ENCODE measurements at regions not wholly inside any gene's neighbourhood (a gene's known extent, or its start where the extent isn't known, plus 50 kb on each side); places are given as distances from the start of the nearest gene placed in this dataset.

DNA sequence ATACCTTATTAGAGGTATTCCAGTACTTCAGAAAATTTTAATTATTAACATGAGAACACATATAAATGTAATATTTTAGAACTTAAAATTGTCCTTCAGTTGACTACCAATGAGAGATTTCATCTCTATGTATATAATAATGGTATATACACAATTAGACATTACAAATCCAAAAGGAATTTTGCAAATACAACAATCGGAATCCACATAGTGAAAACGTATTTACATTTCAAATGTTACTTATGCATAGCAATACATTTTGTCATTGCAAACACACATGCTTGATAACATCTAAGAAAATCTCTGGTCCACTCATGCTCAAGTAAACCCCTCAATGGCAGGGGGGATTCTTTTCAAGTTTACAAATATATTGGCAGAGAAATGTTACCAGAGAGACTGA, 2345.2 kb downstream of the PCDH9 start:
- no peak overlapping the region for H3K27ac ChIP-seq (ENCODE audit: low read depth in 1 of 2, low read length in 2 of 2)
- no peaks in the 10 kb centered on the region for H3K36me3 ChIP-seq (ENCODE audit: control insufficient read depth in 4 of 4, insufficient read depth in 3 of 4, low read depth in 1 of 4, low read length in 3 of 4)
- WGBS, result 56% methylated on average over 2 of the region's 2 CpGs
- H3K27me3 ChIP-seq (ENCODE audit: control insufficient read depth in 4 of 4, insufficient read depth in 4 of 4, low read length in 3 of 4), result no peaks in the 10 kb centered on the region
- no peak overlapping the region for H3K9ac ChIP-seq (ENCODE audit: low read depth in 1 of 2, low read length in 2 of 2)
- TF ChIP-seq NR2F2 (IDR thresholded peaks at IDR 0.05) (no peak), RAD21 (IDR thresholded peaks at IDR 0.05) (no peak), FOXA1 (IDR thresholded peaks at IDR 0.05) (no peak), SP1 (IDR thresholded peaks at IDR 0.05) (no peak), EGR1 (IDR thresholded peaks at IDR 0.05; ENCODE audit: low read depth in 2 of 2) (no peak), REST (IDR thresholded peaks at IDR 0.05) (no peak), HNF4A (conservative IDR thresholded peaks at IDR 0.05) (no peak), JUND (IDR thresholded peaks at IDR 0.05) (no peak), CTCF (IDR thresholded peaks at IDR 0.05; ENCODE audit: low read depth, low read length, missing input control) (no peak), RXRA (IDR thresholded peaks at IDR 0.05) (no peak)
- TF ChIP-seq, protein P1, sequence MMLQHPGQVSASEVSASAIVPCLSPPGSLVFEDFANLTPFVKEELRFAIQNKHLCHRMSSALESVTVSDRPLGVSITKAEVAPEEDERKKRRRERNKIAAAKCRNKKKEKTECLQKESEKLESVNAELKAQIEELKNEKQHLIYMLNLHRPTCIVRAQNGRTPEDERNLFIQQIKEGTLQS (IDR thresholded peaks at IDR 0.05), result no peak
- TF ChIP-seq, protein P2, sequence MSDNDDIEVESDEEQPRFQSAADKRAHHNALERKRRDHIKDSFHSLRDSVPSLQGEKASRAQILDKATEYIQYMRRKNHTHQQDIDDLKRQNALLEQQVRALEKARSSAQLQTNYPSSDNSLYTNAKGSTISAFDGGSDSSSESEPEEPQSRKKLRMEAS (IDR thresholded peaks at IDR 0.05), result no peak
- H3K9me3 ChIP-seq (ENCODE audit: control insufficient read depth in 4 of 4, low read length in 3 of 4), result no peaks in the 10 kb centered on the region
- no peaks in the 10 kb centered on the region for H3K4me1 ChIP-seq (ENCODE audit: control insufficient read depth in 4 of 4, insufficient read depth in 4 of 4, low read length in 3 of 4)
- no peak overlapping the region for H3K4me3 ChIP-seq (ENCODE audit: low read depth in 1 of 3, low read length in 3 of 3)
- no peak for DNase-seq (ENCODE audit: low spot score)

DNA sequence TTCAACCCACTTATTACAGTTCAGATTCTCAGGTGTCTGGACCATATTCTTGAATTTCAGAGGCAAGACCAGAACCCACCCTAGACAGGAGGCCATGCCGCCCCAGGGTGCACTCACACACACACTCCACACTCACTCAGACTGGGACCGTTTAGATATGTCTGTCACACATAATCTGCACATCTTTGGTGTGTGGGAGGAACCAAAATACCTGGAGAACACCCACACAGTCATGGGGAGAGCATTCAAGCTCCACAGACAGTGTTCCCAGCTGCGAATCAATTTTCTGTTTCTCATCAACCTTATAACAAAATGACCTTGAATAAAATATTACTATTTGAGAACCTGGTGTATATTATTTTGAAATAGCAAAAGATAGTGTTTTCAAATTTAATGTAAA, 2353.0 kb downstream of the PCDH9 start:
- no peaks in the 10 kb centered on the region for H3K36me3 ChIP-seq (ENCODE audit: control insufficient read depth in 4 of 4, insufficient read depth in 3 of 4, low read depth in 1 of 4, low read length in 3 of 4)
- DNase-seq (ENCODE audit: low spot score), result no peak
- H3K27me3 ChIP-seq (ENCODE audit: control insufficient read depth in 4 of 4, insufficient read depth in 4 of 4, low read length in 3 of 4), result no peaks in the 10 kb centered on the region
- 70% methylated on average over 3 of the region's 3 CpGs for WGBS
- no peaks in the 10 kb centered on the region for H3K4me1 ChIP-seq (ENCODE audit: control insufficient read depth in 4 of 4, insufficient read depth in 4 of 4, low read length in 3 of 4)
- no peak for TF ChIP-seq JUND (IDR thresholded peaks at IDR 0.05)
- TF ChIP-seq, protein P3, sequence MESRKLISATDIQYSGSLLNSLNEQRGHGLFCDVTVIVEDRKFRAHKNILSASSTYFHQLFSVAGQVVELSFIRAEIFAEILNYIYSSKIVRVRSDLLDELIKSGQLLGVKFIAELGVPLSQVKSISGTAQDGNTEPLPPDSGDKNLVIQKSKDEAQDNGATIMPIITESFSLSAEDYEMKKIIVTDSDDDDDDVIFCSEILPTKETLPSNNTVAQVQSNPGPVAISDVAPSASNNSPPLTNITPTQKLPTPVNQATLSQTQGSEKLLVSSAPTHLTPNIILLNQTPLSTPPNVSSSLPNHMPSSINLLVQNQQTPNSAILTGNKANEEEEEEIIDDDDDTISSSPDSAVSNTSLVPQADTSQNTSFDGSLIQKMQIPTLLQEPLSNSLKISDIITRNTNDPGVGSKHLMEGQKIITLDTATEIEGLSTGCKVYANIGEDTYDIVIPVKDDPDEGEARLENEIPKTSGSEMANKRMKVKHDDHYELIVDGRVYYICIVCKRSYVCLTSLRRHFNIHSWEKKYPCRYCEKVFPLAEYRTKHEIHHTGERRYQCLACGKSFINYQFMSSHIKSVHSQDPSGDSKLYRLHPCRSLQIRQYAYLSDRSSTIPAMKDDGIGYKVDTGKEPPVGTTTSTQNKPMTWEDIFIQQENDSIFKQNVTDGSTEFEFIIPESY (IDR thresholded peaks at IDR 0.05), result no peak
- TF ChIP-seq RXRA (IDR thresholded peaks at IDR 0.05), result no peak
- TF ChIP-seq HNF4A (conservative IDR thresholded peaks at IDR 0.05), result no peak
- no peak for TF ChIP-seq NR2F2 (IDR thresholded peaks at IDR 0.05)
- H3K27ac ChIP-seq (ENCODE audit: low read depth in 1 of 2, low read length in 2 of 2), result no peak overlapping the region
- no peak overlapping the region for H3K9ac ChIP-seq (ENCODE audit: low read depth in 1 of 2, low read length in 2 of 2)
- H3K4me3 ChIP-seq (ENCODE audit: low read depth in 1 of 3, low read length in 3 of 3), result no peak overlapping the region
- H3K9me3 ChIP-seq (ENCODE audit: control insufficient read depth in 4 of 4, low read length in 3 of 4), result peaks cover 0 to under 1% (median 0%) of the 10 kb centered on the region in 4 donors

Data from liver (tissue), 8 donors.